ENCODE measurements at regions not wholly inside any gene's neighbourhood (a gene's known extent, or its start where the extent isn't known, plus 50 kb on each side); places are given as distances from the start of the nearest gene placed in this dataset.

DNA sequence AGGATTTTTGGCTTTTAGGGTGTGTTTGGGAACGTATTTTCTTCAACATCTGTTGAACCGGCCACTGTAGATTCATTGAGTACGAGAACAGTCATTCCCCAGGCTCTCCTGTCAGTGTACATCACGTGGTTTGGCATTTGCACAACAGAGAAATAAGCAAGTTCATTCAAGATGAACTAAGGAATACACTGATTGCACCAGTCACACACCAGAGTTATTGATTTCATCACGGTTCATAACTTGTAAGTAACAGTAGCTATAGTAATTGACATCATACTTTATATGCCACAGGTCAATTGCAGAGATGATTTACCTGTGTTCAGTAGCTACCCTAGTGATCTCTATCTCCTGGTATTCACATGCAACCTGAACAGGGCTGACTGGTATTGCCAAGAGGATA lies 90.7 kb upstream of the ETS2 start:
- Histone ChIP-seq H3K9me3 (ENCODE audit: control insufficient read depth, low read length) (no peaks in the 10 kb centered on the region), H3K27ac (ENCODE audit: low read length, poor library complexity, severe bottlenecking) (no peak overlapping the region), H3K36me3 (ENCODE audit: control insufficient read depth in 1 of 2, insufficient read depth in 2 of 2, low read depth in 1 of 2, low read length in 2 of 2) (no peaks in the 10 kb centered on the region), H2BK15ac (ENCODE audit: low read depth, poor library complexity, severe bottlenecking) (no peak overlapping the region), H2AK5ac (ENCODE audit: low read length, severe bottlenecking) (no peak overlapping the region), H4K8ac (ENCODE audit: low read length) (no peak overlapping the region), H2BK5ac (ENCODE audit: low read depth, low read length, poor library complexity, severe bottlenecking) (no peak overlapping the region), H3K18ac (ENCODE audit: low read depth in 1 of 2, low read length in 2 of 2) (no peak overlapping the region), H3K14ac (ENCODE audit: low read length in 2 of 2) (no peak overlapping the region), H3K4me1 (ENCODE audit: control insufficient read depth, insufficient read depth, low read depth, low read length) (no peaks in the 10 kb centered on the region), H3K9ac (ENCODE audit: low read length) (no peak overlapping the region), H3K4me2 (ENCODE audit: low read length, poor library complexity, severe bottlenecking) (no peak overlapping the region), H3K23ac (ENCODE audit: low read length in 2 of 2) (no peak overlapping the region), H4K91ac (ENCODE audit: low read length) (no peak overlapping the region), H3K79me1 (replicated peaks; ENCODE audit: low read length, poor library complexity, severe bottlenecking) (no peaks in the 10 kb centered on the region), H3K27me3 (ENCODE audit: control insufficient read depth in 1 of 2, insufficient read depth in 1 of 2, low read length in 2 of 2) (peaks cover 0 to 14% of the 10 kb centered on the region in 2 experiments), H2BK12ac (ENCODE audit: low read length in 2 of 2) (no peak overlapping the region), H3K4me3 (ENCODE audit: insufficient read depth in 1 of 2, low read depth in 1 of 2, low read length in 2 of 2) (no peak overlapping the region), H2AFZ (ENCODE audit: low read depth, low read length) (no peak overlapping the region), H3K4ac (ENCODE audit: low read depth in 1 of 2, low read length in 2 of 2) (no peak overlapping the region), H2BK120ac (ENCODE audit: low read depth, low read length) (no peak overlapping the region)
- WGBS = 77% methylated on average over 4 of the region's 5 CpGs
- DNase-seq = no peak

DNA sequence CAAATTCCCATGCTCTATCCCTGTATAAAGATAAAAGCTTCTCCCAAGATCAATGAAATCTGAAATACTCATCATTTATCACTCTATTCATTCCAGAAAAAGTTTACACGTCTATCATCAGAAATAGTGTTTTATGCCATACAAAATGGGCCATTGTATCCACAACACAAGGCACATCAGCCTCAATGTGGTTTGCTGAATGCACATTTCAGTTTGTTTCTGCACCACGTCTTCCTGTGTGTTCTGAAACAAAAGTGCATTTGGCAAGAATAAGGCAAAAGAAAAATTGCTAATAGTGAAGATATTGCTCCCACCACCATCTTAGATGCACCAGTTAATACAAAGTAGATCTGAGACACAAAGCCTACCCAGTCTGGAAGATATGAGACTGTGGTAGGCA lies 89.6 kb upstream of the ETS2 start:
- Histone ChIP-seq H4K91ac (ENCODE audit: low read length) (no peak overlapping the region), H3K36me3 (ENCODE audit: control insufficient read depth in 1 of 2, insufficient read depth in 2 of 2, low read depth in 1 of 2, low read length in 2 of 2) (no peaks in the 10 kb centered on the region), H2BK12ac (ENCODE audit: low read length in 2 of 2) (no peak overlapping the region), H2BK5ac (ENCODE audit: low read depth, low read length, poor library complexity, severe bottlenecking) (no peak overlapping the region), H3K4me1 (ENCODE audit: control insufficient read depth, insufficient read depth, low read depth, low read length) (no peaks in the 10 kb centered on the region), H2BK120ac (ENCODE audit: low read depth, low read length) (no peak overlapping the region), H2AFZ (ENCODE audit: low read depth, low read length) (no peak overlapping the region), H3K4ac (ENCODE audit: low read depth in 1 of 2, low read length in 2 of 2) (no peak overlapping the region), H2BK15ac (ENCODE audit: low read depth, poor library complexity, severe bottlenecking) (no peak overlapping the region), H3K14ac (ENCODE audit: low read length in 2 of 2) (no peak overlapping the region), H3K4me2 (ENCODE audit: low read length, poor library complexity, severe bottlenecking) (no peak overlapping the region), H3K27me3 (ENCODE audit: control insufficient read depth in 1 of 2, insufficient read depth in 1 of 2, low read length in 2 of 2) (peaks cover 0 to 14% of the 10 kb centered on the region in 2 experiments), H3K9ac (ENCODE audit: low read length) (no peak overlapping the region), H4K8ac (ENCODE audit: low read length) (no peak overlapping the region), H3K23ac (ENCODE audit: low read length in 2 of 2) (no peak overlapping the region), H3K27ac (ENCODE audit: low read length, poor library complexity, severe bottlenecking) (no peak overlapping the region), H2AK5ac (ENCODE audit: low read length, severe bottlenecking) (no peak overlapping the region), H3K4me3 (ENCODE audit: insufficient read depth in 1 of 2, low read depth in 1 of 2, low read length in 2 of 2) (no peak overlapping the region), H3K9me3 (ENCODE audit: control insufficient read depth, low read length) (no peaks in the 10 kb centered on the region), H3K18ac (ENCODE audit: low read depth in 1 of 2, low read length in 2 of 2) (no peak overlapping the region), H3K79me1 (replicated peaks; ENCODE audit: low read length, poor library complexity, severe bottlenecking) (no peaks in the 10 kb centered on the region)
- WGBS = 91% methylated on average over 1 of the region's 2 CpGs
- DNase-seq = no peak

DNA sequence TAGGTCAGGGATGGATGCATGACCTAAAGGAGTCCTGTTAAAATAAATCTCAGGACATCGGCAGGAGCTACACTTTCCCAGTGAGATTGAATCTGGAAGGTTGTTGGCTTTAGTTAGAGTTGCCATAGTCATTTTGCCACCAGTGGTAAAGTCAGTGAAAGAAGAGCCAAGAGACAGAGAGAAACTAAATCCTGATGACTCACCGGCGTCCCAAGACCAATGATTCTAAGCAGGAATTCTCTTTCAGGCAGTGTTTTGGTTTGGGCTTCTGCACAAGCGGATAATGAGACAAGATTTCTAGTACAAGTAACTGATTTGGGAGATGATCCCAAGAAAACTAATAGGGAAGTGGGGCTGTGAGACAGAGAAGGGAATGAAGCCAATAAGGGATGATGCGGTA lies 88.8 kb upstream of the ETS2 start:
- Histone ChIP-seq H3K27me3 (ENCODE audit: control insufficient read depth in 1 of 2, insufficient read depth in 1 of 2, low read length in 2 of 2) (peaks cover 0 to 14% of the 10 kb centered on the region in 2 experiments), H3K23ac (ENCODE audit: low read length in 2 of 2) (no peak overlapping the region), H3K4me2 (ENCODE audit: low read length, poor library complexity, severe bottlenecking) (no peak overlapping the region), H3K27ac (ENCODE audit: low read length, poor library complexity, severe bottlenecking) (no peak overlapping the region), H3K79me1 (replicated peaks; ENCODE audit: low read length, poor library complexity, severe bottlenecking) (no peaks in the 10 kb centered on the region), H2BK5ac (ENCODE audit: low read depth, low read length, poor library complexity, severe bottlenecking) (no peak overlapping the region), H3K9ac (ENCODE audit: low read length) (no peak overlapping the region), H3K4ac (ENCODE audit: low read depth in 1 of 2, low read length in 2 of 2) (no peak overlapping the region), H2BK120ac (ENCODE audit: low read depth, low read length) (no peak overlapping the region), H2AK5ac (ENCODE audit: low read length, severe bottlenecking) (no peak overlapping the region), H3K4me3 (ENCODE audit: insufficient read depth in 1 of 2, low read depth in 1 of 2, low read length in 2 of 2) (no peak overlapping the region), H3K36me3 (ENCODE audit: control insufficient read depth in 1 of 2, insufficient read depth in 2 of 2, low read depth in 1 of 2, low read length in 2 of 2) (no peaks in the 10 kb centered on the region), H3K18ac (ENCODE audit: low read depth in 1 of 2, low read length in 2 of 2) (no peak overlapping the region), H3K4me1 (ENCODE audit: control insufficient read depth, insufficient read depth, low read depth, low read length) (no peaks in the 10 kb centered on the region), H3K9me3 (ENCODE audit: control insufficient read depth, low read length) (no peaks in the 10 kb centered on the region), H2BK15ac (ENCODE audit: low read depth, poor library complexity, severe bottlenecking) (no peak overlapping the region), H2AFZ (ENCODE audit: low read depth, low read length) (no peak overlapping the region), H2BK12ac (ENCODE audit: low read length in 2 of 2) (no peak overlapping the region), H4K91ac (ENCODE audit: low read length) (no peak overlapping the region), H3K14ac (ENCODE audit: low read length in 2 of 2) (no peak overlapping the region), H4K8ac (ENCODE audit: low read length) (no peak overlapping the region)
- peak; percentile 47 for DNase-seq
- 90% methylated on average over 5 of the region's 5 CpGs for WGBS

DNA sequence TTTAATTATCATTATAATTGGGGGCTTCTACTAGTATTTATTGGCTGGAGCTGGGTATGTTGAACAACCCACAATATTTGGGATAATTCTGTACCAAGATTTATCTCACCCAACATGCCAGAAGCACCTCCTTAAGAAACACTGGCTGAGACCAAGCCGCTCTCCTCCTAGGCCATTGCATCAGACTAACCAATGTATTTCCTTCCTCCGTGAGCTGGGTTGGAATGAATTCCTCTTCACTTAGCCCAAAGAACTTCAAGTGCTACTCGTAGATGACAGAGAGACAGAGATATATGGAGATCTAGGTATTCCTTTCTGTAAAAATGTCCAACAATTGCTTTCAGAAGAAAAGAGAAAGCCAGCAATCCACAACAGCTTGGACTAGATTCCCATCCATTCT lies 87.2 kb upstream of the ETS2 start:
- H3K14ac ChIP-seq (ENCODE audit: low read length in 2 of 2) = no peak overlapping the region
- H3K4me3 ChIP-seq (ENCODE audit: insufficient read depth in 1 of 2, low read depth in 1 of 2, low read length in 2 of 2) = no peak overlapping the region
- no peaks in the 10 kb centered on the region for H3K36me3 ChIP-seq (ENCODE audit: control insufficient read depth in 1 of 2, insufficient read depth in 2 of 2, low read depth in 1 of 2, low read length in 2 of 2)
- H2BK12ac ChIP-seq (ENCODE audit: low read length in 2 of 2) = no peak overlapping the region
- no peaks in the 10 kb centered on the region for H3K79me1 ChIP-seq (replicated peaks; ENCODE audit: low read length, poor library complexity, severe bottlenecking)
- H2BK15ac ChIP-seq (ENCODE audit: low read depth, poor library complexity, severe bottlenecking) = no peak overlapping the region
- H2BK5ac ChIP-seq (ENCODE audit: low read depth, low read length, poor library complexity, severe bottlenecking) = no peak overlapping the region
- H3K4me2 ChIP-seq (ENCODE audit: low read length, poor library complexity, severe bottlenecking) = no peak overlapping the region
- no peak overlapping the region for H4K8ac ChIP-seq (ENCODE audit: low read length)
- no peak overlapping the region for H3K23ac ChIP-seq (ENCODE audit: low read length in 2 of 2)
- peaks cover 0 to 10% of the 10 kb centered on the region in 2 experiments for H3K27me3 ChIP-seq (ENCODE audit: control insufficient read depth in 1 of 2, insufficient read depth in 1 of 2, low read length in 2 of 2)
- H2AFZ ChIP-seq (ENCODE audit: low read depth, low read length) = no peak overlapping the region
- H3K9me3 ChIP-seq (ENCODE audit: control insufficient read depth, low read length) = no peaks in the 10 kb centered on the region
- H2AK5ac ChIP-seq (ENCODE audit: low read length, severe bottlenecking) = no peak overlapping the region
- H3K18ac ChIP-seq (ENCODE audit: low read depth in 1 of 2, low read length in 2 of 2) = no peak overlapping the region
- no peak overlapping the region for H3K9ac ChIP-seq (ENCODE audit: low read length)
- no peak overlapping the region for H2BK120ac ChIP-seq (ENCODE audit: low read depth, low read length)
- no peak overlapping the region for H3K4ac ChIP-seq (ENCODE audit: low read depth in 1 of 2, low read length in 2 of 2)
- H4K91ac ChIP-seq (ENCODE audit: low read length) = no peak overlapping the region
- DNase-seq = no peak
- no peaks in the 10 kb centered on the region for H3K4me1 ChIP-seq (ENCODE audit: control insufficient read depth, insufficient read depth, low read depth, low read length)
- WGBS = no CpG with 5 or more reads among the region's 3 CpGs
- no peak overlapping the region for H3K27ac ChIP-seq (ENCODE audit: low read length, poor library complexity, severe bottlenecking)

Data from mesenchymal stem cell (in vitro differentiated cells and primary cell).